Stimulated activated CD8-positive, alpha-beta memory T cell treated with anti-CD3 and anti-CD28 coated beads, Interleukin-4, amount 100 ng/mL, for 24 hours (primary cell): ENCODE measurements at regions not wholly inside any gene's neighbourhood (a gene's known extent, or its start where the extent isn't known, plus 50 kb on each side); places are given as distances from the start of the nearest gene placed in this dataset.

Source experiments
- DNase-seq: peaks from one replicate; pipeline ENCODE4 v3.0.0-alpha.2; 2020; ENCODE audit warnings: low read depth

GRCh38 chr3:154071146-154071545 lies 50.0 kb upstream of the ARHGEF26 start:
- no peak for DNase-seq
